Panc1 (cell line): ENCODE measurements at regions not wholly inside any gene's neighbourhood (a gene's known extent, or its start where the extent isn't known, plus 50 kb on each side); places are given as distances from the start of the nearest gene placed in this dataset.

Experiments
- ATAC-seq: fragments of 200-7000 bp; cut with Tn5 transposase; 2 replicates; pipeline ENCODE4 v1.9.1; 2020; ENCODE audit warnings: mild to moderate bottlenecking, moderate library complexity
- BruUV-seq: library from RNA; stranded (reverse); fragments of 400-500 nt; replicated peaks from 2 replicates; lab custom pipeline; 2021; lab: Mats Ljungman, UMichigan
- CTCF ChIA-PET: fragments of 300-600 bp; sonication (Branson Sonifier 250); formaldehyde crosslinking; loops from one replicate; lab custom pipeline; 2022; ENCODE audit warnings: antibody characterized with exemption; lab: Charles Lee
- POLR2A ChIA-PET: fragments of 300-600 bp; sonication (Branson Sonifier 250); formaldehyde crosslinking; loops from one replicate; lab custom pipeline; 2022; ENCODE audit warnings: antibody characterized with exemption; lab: Charles Lee
- DNase-seq: peaks from one replicate; pipeline ENCODE4 v3.0.0-alpha.2; 2010; ENCODE audit warnings: low read depth, low spot score
- H3K27ac ChIP-seq: 2 replicates; pipeline ENCODE4 v1.5.1; 2011; ENCODE audit warnings: mild to moderate bottlenecking, low read length, inconsistent platforms
- H3K27me3 ChIP-seq: fragments of 200-500 bp; sonication (Bioruptor generic); 2 replicates; pipeline ENCODE4 v1.6.0; 2014; ENCODE audit warnings: low read length, inconsistent platforms; ENCODE audit not compliant: control insufficient read depth, insufficient read depth
- H3K36me3 ChIP-seq: fragments of 200-500 bp; sonication (Bioruptor generic); 2 replicates; pipeline ENCODE4 v1.5.1; 2014; ENCODE audit warnings: inconsistent platforms, mild to moderate bottlenecking, low read length, moderate library complexity; ENCODE audit not compliant: control insufficient read depth, insufficient read depth
- H3K4me1 ChIP-seq: 2 replicates; pipeline ENCODE4 v1.5.1; 2011; ENCODE audit warnings: inconsistent platforms, mild to moderate bottlenecking, low read length, moderate library complexity; ENCODE audit not compliant: control insufficient read depth, insufficient read depth
- H3K4me3 ChIP-seq, 2 experiments: 2 replicates each; pipeline ENCODE4 v1.5.1; 2011 to 2012; ENCODE audit warnings: low read depth in 2 of 2, low read length in 2 of 2, mild to moderate bottlenecking in 2 of 2, inconsistent platforms in 1 of 2, moderate library complexity in 1 of 2
- H3K9me3 ChIP-seq: fragments of 200-500 bp; sonication (Bioruptor generic); 2 replicates; pipeline ENCODE4 v1.5.1; 2014; ENCODE audit warnings: low read depth, mild to moderate bottlenecking, inconsistent platforms, low read length, moderate library complexity; ENCODE audit not compliant: control insufficient read depth, insufficient read depth
- POLR2AphosphoS5 ChIP-seq: IDR thresholded peaks from 2 replicates; pipeline ENCODE4 v1.6.1; 2012; ENCODE audit warnings: mild to moderate bottlenecking, low read depth, low read length, moderate library complexity
- SIN3A ChIP-seq: IDR thresholded peaks from 2 replicates; pipeline ENCODE4 v1.6.1; 2012; ENCODE audit warnings: low read depth, mild to moderate bottlenecking, low read length, moderate library complexity, borderline replicate concordance; ENCODE audit not compliant: insufficient read depth
- TCF7L2 ChIP-seq: IDR thresholded peaks from 2 replicates; pipeline ENCODE4 v1.6.1; 2011; ENCODE audit warnings: mild to moderate bottlenecking, low read depth, low read length, inconsistent platforms
- in situ Hi-C: cut with HindIII; loops from 2 replicates; pipeline ENCODE4 v1.10.0; 2016; ENCODE audit warnings: low sequenced_read_pairs, low pct_unique_long_range_greater_than_20kb
- intact Hi-C: fragments of 100-400 bp; cut with micrococcal nuclease; formaldehyde crosslinking; loops from one replicate; pipeline ENCODE4 v1.10.0; 2022; ENCODE audit not compliant: unreplicated experiment
- TF ChIP-seq, protein P1 (sequence below): fragments of 450-650 bp; IDR thresholded peaks from 2 replicates; pipeline ENCODE4 v1.5.1; 2017; ENCODE audit warnings: mild to moderate bottlenecking
- TF ChIP-seq, protein P2 (sequence below), 2 experiments: IDR thresholded peaks; 2 replicates each; pipeline ENCODE4 v1.6.1; 2011 to 2012; ENCODE audit warnings: low read depth in 2 of 2, control low read depth in 1 of 2, low read length in 1 of 2, mild to moderate bottlenecking in 1 of 2, moderate library complexity in 1 of 2; ENCODE audit not compliant: insufficient read depth in 1 of 2

DNA sequence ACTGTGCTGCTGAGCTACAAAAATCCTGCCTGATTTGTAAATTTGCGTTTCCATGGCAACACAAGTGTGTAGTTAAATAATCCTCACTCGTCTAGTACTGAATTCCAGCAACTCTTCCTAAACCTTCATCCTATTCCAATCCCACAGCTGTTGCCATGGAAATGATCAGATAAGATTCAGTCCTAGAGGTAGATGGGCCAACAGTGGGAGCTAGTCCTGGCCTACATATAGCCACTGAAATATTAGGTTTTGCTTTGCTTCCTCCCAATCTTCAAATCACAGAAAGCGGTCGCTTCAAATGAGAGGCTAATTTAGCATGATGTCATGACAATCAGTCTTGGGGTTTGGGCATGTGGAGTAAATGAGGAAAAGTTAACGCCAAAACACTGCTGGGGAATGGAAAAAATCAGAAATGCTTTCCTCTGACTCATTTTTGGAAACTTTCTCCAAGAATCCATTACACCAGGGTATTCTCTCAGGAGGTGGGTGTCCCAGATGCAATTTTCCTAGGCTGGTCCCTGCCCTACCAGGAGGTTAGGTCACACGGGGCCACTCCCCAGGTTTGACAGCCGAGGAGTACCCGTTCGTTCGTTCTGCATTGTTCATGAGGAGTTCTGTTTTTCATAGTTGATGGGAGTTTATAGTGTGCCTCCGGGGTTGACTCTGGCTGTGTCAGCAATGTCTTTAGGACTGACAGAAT lies 159.2 kb upstream of the SLCO3A1 start:
- no peak for ATAC-seq
- in situ Hi-C loops (no loop called here), intact Hi-C loops (no loop called here)
- Histone ChIP-seq H3K27ac (no peak overlapping the region), H3K4me3 (no peak overlapping the region), H3K4me1 (no peaks in the 10 kb centered on the region), H3K36me3 (no peaks in the 10 kb centered on the region), H3K9me3 (no peaks in the 10 kb centered on the region), H3K27me3 (no peaks in the 10 kb centered on the region)
- no peak for TF ChIP-seq SIN3A
- no peak for TF ChIP-seq POLR2AphosphoS5
- TF ChIP-seq, protein P1, sequence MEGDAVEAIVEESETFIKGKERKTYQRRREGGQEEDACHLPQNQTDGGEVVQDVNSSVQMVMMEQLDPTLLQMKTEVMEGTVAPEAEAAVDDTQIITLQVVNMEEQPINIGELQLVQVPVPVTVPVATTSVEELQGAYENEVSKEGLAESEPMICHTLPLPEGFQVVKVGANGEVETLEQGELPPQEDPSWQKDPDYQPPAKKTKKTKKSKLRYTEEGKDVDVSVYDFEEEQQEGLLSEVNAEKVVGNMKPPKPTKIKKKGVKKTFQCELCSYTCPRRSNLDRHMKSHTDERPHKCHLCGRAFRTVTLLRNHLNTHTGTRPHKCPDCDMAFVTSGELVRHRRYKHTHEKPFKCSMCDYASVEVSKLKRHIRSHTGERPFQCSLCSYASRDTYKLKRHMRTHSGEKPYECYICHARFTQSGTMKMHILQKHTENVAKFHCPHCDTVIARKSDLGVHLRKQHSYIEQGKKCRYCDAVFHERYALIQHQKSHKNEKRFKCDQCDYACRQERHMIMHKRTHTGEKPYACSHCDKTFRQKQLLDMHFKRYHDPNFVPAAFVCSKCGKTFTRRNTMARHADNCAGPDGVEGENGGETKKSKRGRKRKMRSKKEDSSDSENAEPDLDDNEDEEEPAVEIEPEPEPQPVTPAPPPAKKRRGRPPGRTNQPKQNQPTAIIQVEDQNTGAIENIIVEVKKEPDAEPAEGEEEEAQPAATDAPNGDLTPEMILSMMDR, result no peak
- TF ChIP-seq, protein P2, sequence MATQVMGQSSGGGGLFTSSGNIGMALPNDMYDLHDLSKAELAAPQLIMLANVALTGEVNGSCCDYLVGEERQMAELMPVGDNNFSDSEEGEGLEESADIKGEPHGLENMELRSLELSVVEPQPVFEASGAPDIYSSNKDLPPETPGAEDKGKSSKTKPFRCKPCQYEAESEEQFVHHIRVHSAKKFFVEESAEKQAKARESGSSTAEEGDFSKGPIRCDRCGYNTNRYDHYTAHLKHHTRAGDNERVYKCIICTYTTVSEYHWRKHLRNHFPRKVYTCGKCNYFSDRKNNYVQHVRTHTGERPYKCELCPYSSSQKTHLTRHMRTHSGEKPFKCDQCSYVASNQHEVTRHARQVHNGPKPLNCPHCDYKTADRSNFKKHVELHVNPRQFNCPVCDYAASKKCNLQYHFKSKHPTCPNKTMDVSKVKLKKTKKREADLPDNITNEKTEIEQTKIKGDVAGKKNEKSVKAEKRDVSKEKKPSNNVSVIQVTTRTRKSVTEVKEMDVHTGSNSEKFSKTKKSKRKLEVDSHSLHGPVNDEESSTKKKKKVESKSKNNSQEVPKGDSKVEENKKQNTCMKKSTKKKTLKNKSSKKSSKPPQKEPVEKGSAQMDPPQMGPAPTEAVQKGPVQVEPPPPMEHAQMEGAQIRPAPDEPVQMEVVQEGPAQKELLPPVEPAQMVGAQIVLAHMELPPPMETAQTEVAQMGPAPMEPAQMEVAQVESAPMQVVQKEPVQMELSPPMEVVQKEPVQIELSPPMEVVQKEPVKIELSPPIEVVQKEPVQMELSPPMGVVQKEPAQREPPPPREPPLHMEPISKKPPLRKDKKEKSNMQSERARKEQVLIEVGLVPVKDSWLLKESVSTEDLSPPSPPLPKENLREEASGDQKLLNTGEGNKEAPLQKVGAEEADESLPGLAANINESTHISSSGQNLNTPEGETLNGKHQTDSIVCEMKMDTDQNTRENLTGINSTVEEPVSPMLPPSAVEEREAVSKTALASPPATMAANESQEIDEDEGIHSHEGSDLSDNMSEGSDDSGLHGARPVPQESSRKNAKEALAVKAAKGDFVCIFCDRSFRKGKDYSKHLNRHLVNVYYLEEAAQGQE (IDR thresholded peaks at IDR 0.05; ENCODE audit: insufficient read depth in 1 of 2, low read depth in 2 of 2, low read length in 1 of 2), result no peak
- TF ChIP-seq TCF7L2, result no peak
- no peak for DNase-seq
- CTCF ChIA-PET, result no interaction called here
- POLR2A ChIA-PET, result no interaction called here
- BruUV-seq, result no TSS peak

DNA sequence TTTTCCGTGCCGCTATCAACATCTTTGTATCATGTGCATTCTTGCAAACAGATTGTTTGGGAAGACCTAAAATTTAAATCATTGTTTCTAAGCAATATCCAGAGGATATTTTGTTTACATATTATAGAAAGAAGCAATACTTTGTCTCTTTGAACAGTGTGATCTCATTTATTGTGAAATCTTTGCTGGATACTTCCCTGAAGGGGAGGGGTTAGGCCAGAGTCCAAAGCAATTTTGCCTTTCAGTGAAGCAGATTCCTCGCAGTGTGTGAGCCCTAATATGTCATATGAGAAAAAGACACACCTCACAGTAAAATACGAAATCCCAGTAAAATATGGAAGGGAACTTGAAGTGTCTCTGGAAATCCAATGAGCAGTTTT lies 158.7 kb upstream of the SLCO3A1 start:
- Histone ChIP-seq H3K27ac (no peak overlapping the region), H3K4me3 (no peak overlapping the region), H3K27me3 (no peaks in the 10 kb centered on the region), H3K4me1 (no peaks in the 10 kb centered on the region), H3K36me3 (no peaks in the 10 kb centered on the region), H3K9me3 (no peaks in the 10 kb centered on the region)
- ChIA-PET CTCF (no interaction called here), POLR2A (no interaction called here)
- no TSS peak for BruUV-seq
- in situ Hi-C loops (no loop called here), intact Hi-C loops (no loop called here)
- no peak for TF ChIP-seq TCF7L2
- no peak for TF ChIP-seq SIN3A
- TF ChIP-seq, protein P1, result no peak
- TF ChIP-seq POLR2AphosphoS5, result no peak
- TF ChIP-seq, protein P2 (IDR thresholded peaks at IDR 0.05; ENCODE audit: insufficient read depth in 1 of 2, low read depth in 2 of 2, low read length in 1 of 2), result no peak
- DNase-seq (no peak), ATAC-seq (no peak)
